ENCODE measurements at regions not wholly inside any gene's neighbourhood (a gene's known extent, or its start where the extent isn't known, plus 50 kb on each side); places are given as distances from the start of the nearest gene placed in this dataset.

- TF ChIP-seq, protein P1, sequence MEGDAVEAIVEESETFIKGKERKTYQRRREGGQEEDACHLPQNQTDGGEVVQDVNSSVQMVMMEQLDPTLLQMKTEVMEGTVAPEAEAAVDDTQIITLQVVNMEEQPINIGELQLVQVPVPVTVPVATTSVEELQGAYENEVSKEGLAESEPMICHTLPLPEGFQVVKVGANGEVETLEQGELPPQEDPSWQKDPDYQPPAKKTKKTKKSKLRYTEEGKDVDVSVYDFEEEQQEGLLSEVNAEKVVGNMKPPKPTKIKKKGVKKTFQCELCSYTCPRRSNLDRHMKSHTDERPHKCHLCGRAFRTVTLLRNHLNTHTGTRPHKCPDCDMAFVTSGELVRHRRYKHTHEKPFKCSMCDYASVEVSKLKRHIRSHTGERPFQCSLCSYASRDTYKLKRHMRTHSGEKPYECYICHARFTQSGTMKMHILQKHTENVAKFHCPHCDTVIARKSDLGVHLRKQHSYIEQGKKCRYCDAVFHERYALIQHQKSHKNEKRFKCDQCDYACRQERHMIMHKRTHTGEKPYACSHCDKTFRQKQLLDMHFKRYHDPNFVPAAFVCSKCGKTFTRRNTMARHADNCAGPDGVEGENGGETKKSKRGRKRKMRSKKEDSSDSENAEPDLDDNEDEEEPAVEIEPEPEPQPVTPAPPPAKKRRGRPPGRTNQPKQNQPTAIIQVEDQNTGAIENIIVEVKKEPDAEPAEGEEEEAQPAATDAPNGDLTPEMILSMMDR (IDR thresholded peaks at IDR 0.05; ENCODE audit: control insufficient read depth, extremely low read depth, insufficient read depth): no peak
- no peak for DNase-seq (ENCODE audit: low read depth)
- H3K4me3 ChIP-seq (ENCODE audit: low read depth, low read length): no peak overlapping the region
Measured at GRCh38 chr2:51454177-51454576, 422.2 kb upstream of the NRXN1 start.

DNA sequence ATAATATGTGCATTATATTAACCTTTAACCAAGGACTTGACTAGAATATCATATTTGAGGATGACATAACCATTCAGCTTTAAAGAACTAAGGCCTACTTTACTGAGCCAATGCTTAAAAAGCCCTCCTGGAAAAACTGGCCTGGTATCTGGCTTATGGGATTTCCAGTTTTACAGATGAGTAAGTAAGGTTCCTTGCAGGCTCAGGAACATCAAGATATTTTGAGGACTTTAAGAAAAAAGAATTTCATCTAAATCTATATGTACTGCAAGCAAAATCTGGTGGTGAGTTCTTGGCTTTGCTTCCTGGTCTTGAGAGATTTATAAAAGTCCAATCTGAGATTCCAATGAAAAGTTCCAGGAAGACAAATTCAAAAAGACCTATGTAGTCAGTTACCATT lies 417.0 kb upstream of the NRXN1 start:
- H3K4me3 ChIP-seq (ENCODE audit: low read depth, low read length): no peak overlapping the region

DNA sequence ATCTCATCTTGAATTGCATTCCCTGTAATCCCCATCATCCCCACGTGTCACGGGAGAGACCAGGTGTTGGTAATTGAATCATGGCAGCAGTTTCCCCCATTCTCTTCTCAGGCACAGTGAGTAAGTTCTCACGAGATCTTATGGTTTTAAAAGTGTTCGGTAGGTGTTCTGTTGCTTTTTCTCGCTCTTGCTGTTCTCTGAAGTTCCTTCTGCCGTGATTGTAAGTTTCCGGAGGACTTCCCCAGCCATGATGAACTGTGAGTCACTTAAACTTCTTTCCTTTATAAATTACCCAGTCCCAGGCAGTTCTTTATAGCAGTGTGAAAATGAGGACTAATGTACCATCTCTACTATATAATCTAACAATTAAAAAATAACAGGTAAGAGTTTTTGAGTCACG lies 409.9 kb upstream of the NRXN1 start:
- TF ChIP-seq, protein P1 (IDR thresholded peaks at IDR 0.05; ENCODE audit: control insufficient read depth, extremely low read depth, insufficient read depth): no peak
- no peak overlapping the region for H3K4me3 ChIP-seq (ENCODE audit: low read depth, low read length)
- no peak for DNase-seq (ENCODE audit: low read depth)

More for the DNA sequence above, 417.0 kb upstream of the NRXN1 start:
- TF ChIP-seq, protein P1 (IDR thresholded peaks at IDR 0.05; ENCODE audit: control insufficient read depth, extremely low read depth, insufficient read depth): no peak
- DNase-seq (ENCODE audit: low read depth): no peak

- no peak overlapping the region for H3K4me3 ChIP-seq (ENCODE audit: low read depth, low read length)
- TF ChIP-seq, protein P1 (IDR thresholded peaks at IDR 0.05; ENCODE audit: control insufficient read depth, extremely low read depth, insufficient read depth): no peak
- DNase-seq (ENCODE audit: low read depth): no peak
Measured at GRCh38 chr2:51424418-51424817, 392.5 kb upstream of the NRXN1 start.

- H3K4me3 ChIP-seq (ENCODE audit: low read depth, low read length): no peak overlapping the region
- TF ChIP-seq, protein P1 (IDR thresholded peaks at IDR 0.05; ENCODE audit: control insufficient read depth, extremely low read depth, insufficient read depth): no peak
- DNase-seq (ENCODE audit: low read depth): no peak
Measured at GRCh38 chr2:51420511-51420910, 388.6 kb upstream of the NRXN1 start.

- H3K4me3 ChIP-seq (ENCODE audit: low read depth, low read length): no peak overlapping the region
- TF ChIP-seq, protein P1 (IDR thresholded peaks at IDR 0.05; ENCODE audit: control insufficient read depth, extremely low read depth, insufficient read depth): no peak
- DNase-seq (ENCODE audit: low read depth): no peak
Measured at GRCh38 chr2:51413726-51414125, 381.8 kb upstream of the NRXN1 start.

- TF ChIP-seq, protein P1 (IDR thresholded peaks at IDR 0.05; ENCODE audit: control insufficient read depth, extremely low read depth, insufficient read depth): no peak
- no peak overlapping the region for H3K4me3 ChIP-seq (ENCODE audit: low read depth, low read length)
- DNase-seq (ENCODE audit: low read depth): no peak
Measured at GRCh38 chr2:51410331-51410730, 378.4 kb upstream of the NRXN1 start.

All from LNCaP clone FGC (cell line).